Peyer's patch (tissue), 4 donors: ENCODE measurements at regions not wholly inside any gene's neighbourhood (a gene's known extent, or its start where the extent isn't known, plus 50 kb on each side); places are given as distances from the start of the nearest gene placed in this dataset.

Experiments used
- POLR2A ChIP-seq, 2 donors: fragments of 450-650 bp; IDR thresholded peaks; one replicate each; pipeline ENCODE4 v1.5.1; 2017; ENCODE audit warnings: antibody characterized with exemption in 2 of 2, mild to moderate bottlenecking in 2 of 2, moderate library complexity in 2 of 2
- TF ChIP-seq, protein P1 (sequence below), 6 experiments: fragments of 450-650 bp in 4 of 6; fragments of 200-600 bp in 2 of 6; sonication (generic) in 1 of 6; IDR thresholded peaks; one replicate each; pipeline ENCODE4 v1.5.1; 2017 to 2019; ENCODE audit warnings: antibody characterized with exemption in 6 of 6, mild to moderate bottlenecking in 3 of 6, moderate library complexity in 1 of 6

DNA sequence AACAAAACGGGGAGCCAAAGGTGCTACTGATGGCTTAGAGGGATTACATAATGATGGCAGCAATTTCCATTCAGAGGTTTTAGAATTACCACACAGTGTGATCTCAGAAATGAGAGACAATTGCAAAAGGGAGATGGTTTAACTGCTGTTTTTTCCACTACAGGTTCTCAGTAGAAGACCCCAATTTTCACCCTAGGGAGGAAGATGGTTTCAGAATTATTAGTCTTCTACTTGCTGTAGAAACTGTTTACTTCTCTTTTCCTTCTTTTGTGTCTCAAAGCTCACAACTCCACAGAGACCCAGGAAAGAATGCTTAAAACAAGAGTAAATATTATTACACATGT, 226.5 kb downstream of the INHBA start:
- TF ChIP-seq, protein P1, sequence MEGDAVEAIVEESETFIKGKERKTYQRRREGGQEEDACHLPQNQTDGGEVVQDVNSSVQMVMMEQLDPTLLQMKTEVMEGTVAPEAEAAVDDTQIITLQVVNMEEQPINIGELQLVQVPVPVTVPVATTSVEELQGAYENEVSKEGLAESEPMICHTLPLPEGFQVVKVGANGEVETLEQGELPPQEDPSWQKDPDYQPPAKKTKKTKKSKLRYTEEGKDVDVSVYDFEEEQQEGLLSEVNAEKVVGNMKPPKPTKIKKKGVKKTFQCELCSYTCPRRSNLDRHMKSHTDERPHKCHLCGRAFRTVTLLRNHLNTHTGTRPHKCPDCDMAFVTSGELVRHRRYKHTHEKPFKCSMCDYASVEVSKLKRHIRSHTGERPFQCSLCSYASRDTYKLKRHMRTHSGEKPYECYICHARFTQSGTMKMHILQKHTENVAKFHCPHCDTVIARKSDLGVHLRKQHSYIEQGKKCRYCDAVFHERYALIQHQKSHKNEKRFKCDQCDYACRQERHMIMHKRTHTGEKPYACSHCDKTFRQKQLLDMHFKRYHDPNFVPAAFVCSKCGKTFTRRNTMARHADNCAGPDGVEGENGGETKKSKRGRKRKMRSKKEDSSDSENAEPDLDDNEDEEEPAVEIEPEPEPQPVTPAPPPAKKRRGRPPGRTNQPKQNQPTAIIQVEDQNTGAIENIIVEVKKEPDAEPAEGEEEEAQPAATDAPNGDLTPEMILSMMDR (IDR thresholded peaks at IDR 0.05), result no peak
- TF ChIP-seq POLR2A (IDR thresholded peaks at IDR 0.05), result no peak
